GM18511 (cell line): ENCODE measurements at regions not wholly inside any gene's neighbourhood (a gene's known extent, or its start where the extent isn't known, plus 50 kb on each side); places are given as distances from the start of the nearest gene placed in this dataset.
"Not testable (repeated sequence)": the region's sequence is repeated elsewhere in the genome, so short reads cannot be mapped to it uniquely, and the experiment has no call there.

Experiments
- ATAC-seq: cut with Tn5 transposase; IDR thresholded peaks from one replicate; pipeline ENCODE4 v1.9.1; 2021; ENCODE audit warnings: mild to moderate bottlenecking, moderate library complexity; ENCODE audit not compliant: unreplicated experiment

DNA sequence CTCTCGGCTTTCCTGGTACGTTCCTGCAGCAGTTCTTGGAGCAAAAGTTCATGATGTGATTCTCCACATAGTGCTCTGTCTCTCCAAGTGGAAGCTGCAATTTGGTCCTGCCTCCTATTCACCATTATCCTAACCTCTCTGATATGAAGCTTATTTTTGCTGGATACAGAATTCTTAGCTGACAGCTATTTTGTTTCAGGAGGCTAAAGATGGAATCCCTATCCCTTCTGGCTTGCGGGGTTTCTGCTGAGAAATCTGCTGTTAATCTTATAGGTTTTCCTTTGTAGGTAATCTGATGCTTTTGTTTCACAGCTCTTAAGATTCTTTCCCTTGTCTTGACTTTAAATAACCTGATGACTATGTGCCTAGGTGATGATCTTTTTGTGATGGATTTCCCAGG, 181.6 kb upstream of the VLDLR start:
- no peak for ATAC-seq

DNA sequence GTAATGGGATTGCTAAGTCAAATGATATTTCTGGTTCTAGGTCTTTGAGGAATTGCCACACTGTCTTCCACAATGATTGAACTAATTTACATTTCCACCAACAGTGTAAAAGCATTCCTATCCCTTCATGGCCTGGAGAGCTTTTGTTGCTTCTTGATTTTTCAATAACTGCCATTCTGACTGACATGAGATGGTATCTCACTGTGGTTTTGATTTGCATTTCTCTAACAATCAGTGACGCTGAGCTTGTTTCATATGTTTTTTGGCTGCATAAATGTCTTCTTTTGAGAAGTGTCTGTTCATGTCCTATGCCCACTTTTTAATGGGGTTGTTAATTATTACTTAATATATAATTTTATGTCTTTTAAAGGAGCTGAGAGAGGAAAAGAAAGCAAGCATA, 177.7 kb upstream of the VLDLR start:
- ATAC-seq = not testable (repeated sequence)

DNA sequence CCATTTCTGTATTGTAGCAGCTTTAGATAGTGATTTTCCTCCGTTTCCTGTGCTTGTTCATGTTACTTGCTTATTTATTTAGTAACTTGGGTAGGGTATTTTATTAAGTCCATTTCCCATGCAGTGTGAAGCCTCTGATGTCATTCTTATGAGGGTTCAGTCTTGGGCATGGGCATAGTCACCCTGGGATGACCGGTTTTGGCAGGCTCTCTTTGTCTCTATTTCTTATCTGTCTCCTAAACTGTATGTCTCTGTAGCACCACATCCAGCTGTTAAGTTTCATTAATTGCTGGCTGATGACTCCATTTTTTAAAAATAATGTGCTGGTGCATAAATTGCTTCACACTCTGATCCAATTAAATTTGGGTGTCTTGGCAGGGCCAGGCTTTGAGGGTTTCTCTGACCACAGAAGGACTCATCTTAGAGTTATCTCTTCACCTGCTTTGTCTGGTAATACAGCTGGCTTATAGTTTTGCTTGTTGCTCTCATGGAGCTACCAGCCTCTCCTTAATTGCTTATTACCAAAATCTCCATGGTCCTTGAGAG, 173.3 kb upstream of the VLDLR start:
- no peak for ATAC-seq

DNA sequence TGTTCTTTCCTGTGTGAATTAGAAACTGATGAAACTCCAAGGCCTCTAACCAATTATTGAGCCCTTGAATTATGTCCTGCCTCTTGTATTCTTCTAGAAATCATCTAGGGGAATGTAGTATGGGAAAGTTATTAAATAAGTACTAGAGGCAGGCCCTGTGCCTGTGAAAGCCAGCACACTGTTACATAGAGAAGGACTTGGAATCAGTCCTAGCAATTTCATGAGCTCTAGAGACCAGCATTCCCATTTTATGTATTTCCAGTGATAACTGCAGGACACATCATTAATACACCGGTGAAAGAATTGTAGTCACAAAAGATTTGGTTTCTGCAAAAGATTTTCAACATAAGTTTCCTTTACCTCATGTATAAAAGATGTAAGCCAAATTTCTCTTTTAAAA, 168.5 kb upstream of the VLDLR start:
- ATAC-seq = no peak

GRCh38 chr9:2453701-2454100, 167.9 kb upstream of the VLDLR start:
- ATAC-seq = no peak

GRCh38 chr9:2459756-2460155, 161.8 kb upstream of the VLDLR start:
- no peak for ATAC-seq

GRCh38 chr9:2461892-2462291, 159.7 kb upstream of the VLDLR start:
- no peak for ATAC-seq

- ATAC-seq = no peak
These were observed 157.0 kb upstream of the VLDLR start for GRCh38 chr9:2464624-2465023.

DNA sequence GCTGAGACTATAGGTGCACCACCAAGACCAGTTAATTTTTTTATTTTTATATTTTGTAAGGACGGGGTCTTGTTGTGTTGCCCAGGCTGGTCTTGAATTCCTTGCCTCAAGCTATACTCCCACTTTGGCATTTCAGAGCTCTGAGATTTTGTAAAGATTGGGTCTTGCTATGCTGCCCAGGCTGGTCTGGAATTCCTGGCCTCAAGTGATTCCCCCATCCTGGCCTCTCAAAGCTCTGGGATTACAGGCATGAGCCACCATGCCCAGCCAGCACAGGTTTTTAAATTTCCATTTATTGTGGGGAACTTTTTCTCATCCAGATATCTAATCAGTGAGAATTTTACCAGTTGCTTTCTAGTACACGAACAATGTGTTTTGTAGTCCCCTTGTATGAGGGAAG, 156.1 kb upstream of the VLDLR start:
- ATAC-seq = no peak

- peak; percentile 99 for ATAC-seq
These were observed 155.6 kb upstream of the VLDLR start for GRCh38 chr9:2465921-2466460.

GRCh38 chr9:2466703-2467102, 154.9 kb upstream of the VLDLR start:
- no peak for ATAC-seq

GRCh38 chr9:2469681-2470221, 151.8 kb upstream of the VLDLR start:
- peak; percentile 28 for ATAC-seq

DNA sequence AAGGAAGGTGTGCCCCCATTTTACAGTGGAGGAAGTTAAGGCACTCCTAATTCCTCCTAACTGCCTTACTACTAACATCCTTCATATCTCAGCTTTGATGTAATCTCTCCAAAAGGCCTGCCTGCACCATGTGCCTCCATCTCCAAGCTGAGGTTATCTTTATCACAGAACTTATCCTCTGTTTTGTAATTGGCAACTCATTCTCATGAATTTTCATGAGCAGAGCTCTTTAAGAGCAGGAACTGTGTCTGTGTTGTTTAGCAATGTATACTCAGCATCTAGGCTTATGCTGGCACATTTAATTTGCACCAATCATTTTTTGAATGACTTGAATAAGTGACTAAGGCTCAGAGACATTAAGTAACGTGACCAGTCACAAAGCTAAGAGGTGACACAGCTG, 147.9 kb upstream of the VLDLR start:
- ATAC-seq = no peak

GRCh38 chr9:2477755-2478154, 143.8 kb upstream of the VLDLR start:
- ATAC-seq = no peak

DNA sequence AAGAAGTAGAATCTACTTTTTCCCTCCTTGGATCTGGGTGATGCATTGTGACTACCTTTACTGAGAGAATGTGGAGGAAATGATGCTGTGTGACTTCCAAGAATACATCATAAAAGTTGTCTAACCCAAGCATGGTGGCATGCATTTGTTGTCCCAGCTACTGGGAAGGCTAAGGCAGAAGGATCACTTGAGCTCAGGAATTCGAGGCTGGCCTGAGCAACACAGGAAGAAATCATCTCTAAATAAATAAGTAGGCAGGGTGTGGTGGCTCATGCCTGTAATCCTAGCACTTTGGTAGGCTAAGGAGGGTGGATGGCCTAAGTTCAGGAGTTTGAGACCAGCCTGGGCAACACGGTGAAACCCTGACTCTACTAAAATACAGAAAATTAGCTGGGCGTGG, 143.2 kb upstream of the VLDLR start:
- no peak for ATAC-seq

- ATAC-seq = no peak
These were observed 142.5 kb upstream of the VLDLR start for GRCh38 chr9:2479056-2479565.

GRCh38 chr9:2480255-2480837, 141.2 kb upstream of the VLDLR start:
- no peak for ATAC-seq

GRCh38 chr9:2481216-2481615, 140.4 kb upstream of the VLDLR start:
- ATAC-seq = no peak

- no peak for ATAC-seq
These were observed 134.6 kb upstream of the VLDLR start for GRCh38 chr9:2486988-2487387.

DNA sequence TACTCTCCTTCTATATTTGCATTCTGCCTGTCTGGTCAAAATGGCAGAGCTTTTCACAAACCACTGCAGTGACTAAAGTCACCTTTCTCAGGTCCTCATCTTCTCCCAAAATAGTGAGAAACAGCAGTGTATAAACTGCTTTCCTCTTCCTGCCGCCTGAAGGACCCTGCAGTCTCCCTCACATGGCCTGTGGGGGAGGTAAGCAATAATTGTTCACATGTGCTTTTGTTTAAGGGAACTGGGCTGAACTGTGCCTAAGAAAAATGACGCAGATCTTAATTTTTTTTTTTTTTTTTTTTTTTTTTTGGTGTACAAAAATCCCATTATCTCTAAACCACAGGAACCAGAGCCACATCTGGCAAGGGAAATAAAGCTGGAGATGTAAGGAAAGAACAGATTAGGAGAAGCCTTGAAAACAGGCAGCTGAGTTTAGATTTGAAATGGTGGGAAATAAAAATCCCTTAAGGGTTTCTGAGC, 131.7 kb upstream of the VLDLR start:
- no peak for ATAC-seq

GRCh38 chr9:2492161-2492560, 129.4 kb upstream of the VLDLR start:
- ATAC-seq = no peak

- ATAC-seq = no peak
These were observed 128.5 kb upstream of the VLDLR start for GRCh38 chr9:2493109-2493508.
